Stimulated activated CD8-positive, alpha-beta memory T cell treated with anti-CD3 and anti-CD28 coated beads, Interleukin-12 subunit alpha, Interleukin-12 subunit beta, amount 100 ng/mL, for 24 hours (primary cell): ENCODE measurements at regions not wholly inside any gene's neighbourhood (a gene's known extent, or its start where the extent isn't known, plus 50 kb on each side); places are given as distances from the start of the nearest gene placed in this dataset.

Experiments used
- DNase-seq: peaks from one replicate; pipeline ENCODE4 v3.0.0-alpha.2; 2020; ENCODE audit errors: extremely low read depth

DNA sequence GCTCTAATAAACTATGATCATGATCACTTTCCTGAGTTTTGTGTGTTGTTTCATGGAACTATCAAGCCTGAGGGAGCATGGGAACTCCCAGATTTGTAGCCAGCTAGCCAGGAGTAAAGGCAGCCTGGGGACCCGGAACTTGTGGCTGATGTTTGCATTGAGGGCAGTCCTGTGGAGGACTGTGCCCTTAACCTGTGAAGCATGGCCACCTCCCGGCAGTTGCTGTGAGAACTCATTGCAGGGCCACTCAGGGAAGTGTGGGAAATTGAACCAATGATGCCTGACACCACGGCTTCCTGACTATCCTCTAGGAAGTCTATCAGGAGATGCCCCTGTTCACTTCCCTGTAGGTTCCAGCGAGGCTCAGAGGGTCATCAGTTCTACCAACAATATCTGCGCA lies 250.6 kb downstream of the DAD1 start:
- DNase-seq = no peak

DNA sequence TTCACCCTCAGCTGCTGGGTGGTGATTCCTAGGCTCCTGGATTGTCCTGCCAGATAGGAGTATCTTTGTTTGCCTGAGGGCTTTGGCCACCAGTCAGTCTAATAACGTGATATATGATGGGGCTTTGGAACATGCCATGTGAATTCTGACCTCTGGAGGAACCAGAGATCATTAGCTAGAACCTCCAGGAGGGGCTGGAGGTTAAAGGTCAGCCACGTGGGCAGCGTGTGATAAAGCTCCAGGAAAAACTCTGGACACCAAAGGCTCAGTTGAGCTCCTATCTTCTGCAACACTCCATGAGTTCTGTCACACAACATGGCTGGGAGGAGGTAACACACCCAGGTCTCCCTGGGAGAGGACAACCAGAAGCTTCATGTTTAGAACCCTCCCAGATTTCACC lies 251.1 kb downstream of the DAD1 start:
- no peak for DNase-seq

DNA sequence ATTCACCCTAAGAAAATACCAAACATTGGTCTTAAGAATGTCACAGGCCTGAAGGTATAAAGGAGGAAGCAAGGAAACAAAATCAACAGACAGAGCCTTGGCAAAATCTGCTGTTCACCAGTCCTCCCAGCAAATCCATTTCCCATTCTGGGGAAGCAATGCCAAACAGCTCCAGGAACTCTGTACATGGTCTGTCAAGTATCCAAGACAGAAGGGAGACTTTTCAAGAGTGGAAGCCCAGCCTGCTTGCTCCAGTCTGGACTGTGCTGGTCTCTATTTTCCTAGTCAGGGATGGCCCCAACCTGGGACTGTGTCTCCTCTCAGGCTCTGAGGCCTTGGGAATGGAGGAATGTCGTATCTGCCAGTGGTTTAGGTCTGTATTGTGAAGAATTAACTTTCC lies 251.5 kb downstream of the DAD1 start:
- no peak for DNase-seq

DNA sequence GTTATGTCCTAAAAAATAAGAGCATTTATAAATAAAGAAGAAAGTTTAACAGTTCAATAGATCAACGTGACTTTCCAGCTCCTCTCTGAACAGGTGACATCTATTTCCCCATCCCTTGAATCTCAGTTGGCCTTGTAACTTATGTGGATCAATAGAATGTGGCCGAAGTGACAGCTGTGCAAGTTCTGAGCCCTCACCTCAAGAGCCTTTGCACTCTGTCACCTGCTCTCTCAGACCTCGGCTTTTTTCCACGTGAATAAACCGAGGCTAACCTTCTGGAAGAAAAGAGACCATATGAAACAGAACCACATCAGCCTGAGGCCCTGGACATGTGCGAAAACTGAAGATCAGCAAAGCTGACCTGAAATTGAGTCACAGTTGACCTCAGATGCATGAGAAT lies 253.0 kb downstream of the DAD1 start:
- DNase-seq = no peak

DNA sequence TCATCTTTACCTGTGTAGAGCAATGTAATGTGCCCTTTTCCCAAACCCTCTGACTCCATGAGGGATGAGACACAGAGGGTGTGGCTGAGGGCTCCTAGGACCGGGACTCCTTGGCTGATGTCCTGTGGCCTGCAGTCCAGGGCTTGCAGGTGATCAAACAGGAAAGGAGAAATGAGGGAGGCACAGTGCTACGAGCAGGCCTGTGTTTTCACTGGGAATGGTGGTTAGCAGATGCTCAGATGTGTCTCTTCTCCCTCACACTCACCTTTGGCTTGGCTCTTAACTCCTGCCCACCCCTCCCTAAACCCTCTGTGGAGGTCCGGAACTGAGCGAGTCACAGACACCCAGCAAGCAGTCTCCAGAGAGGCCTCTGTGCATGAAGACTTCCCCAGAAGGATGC lies 254.4 kb downstream of the DAD1 start:
- no peak for DNase-seq

DNA sequence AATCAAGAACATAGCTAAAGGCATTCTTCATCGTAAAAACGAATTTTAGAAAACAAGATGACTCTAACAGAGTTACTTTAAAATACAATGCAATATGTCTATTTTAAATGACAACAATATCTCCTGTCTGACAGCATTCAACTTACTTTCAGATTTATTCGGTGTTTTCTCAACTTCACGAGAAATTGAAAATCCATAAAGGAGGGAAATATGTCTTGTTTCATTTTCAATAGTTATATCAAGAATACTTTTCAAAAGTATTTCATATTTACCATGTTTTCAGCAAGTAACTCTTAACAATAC lies 254.8 kb downstream of the DAD1 start:
- no peak for DNase-seq

DNA sequence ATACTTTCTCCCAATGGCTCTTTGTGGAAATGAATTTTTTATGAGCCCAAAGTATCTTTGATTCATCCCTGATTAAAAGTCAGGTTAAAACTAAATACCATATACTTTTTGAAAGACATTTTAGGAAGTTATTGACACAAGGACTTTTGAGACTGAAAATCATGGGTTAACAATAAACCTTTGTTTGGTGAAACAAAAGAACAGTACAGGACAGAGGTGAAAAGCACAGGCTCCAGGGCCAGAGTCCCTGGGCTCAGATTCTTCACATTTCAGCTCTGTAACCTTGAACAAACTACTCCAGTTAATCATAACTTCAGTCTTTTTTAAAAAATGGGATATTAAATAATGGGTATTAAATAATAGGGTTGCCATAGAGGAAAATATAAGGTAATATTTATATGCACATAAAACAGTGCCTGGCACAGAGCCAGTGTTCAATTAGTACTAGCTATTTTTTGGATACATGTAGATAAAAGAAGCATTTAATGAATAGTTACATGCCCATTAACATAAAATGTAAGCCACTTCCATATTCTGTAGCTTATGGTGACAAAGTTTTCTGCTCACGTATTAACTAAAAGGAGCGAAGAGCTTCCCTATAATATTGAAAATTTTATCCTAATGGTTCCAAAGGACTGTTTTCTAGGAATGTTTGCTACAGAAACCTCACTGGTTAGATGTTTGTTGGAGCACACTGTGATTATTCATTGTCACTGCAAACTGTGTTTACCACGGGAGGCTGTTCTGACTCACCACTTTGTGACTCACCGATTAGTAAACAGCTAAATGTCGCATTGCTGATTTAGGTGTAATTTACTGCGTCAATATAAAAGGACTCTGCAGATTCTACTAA lies 255.4 kb downstream of the DAD1 start:
- no peak for DNase-seq

DNA sequence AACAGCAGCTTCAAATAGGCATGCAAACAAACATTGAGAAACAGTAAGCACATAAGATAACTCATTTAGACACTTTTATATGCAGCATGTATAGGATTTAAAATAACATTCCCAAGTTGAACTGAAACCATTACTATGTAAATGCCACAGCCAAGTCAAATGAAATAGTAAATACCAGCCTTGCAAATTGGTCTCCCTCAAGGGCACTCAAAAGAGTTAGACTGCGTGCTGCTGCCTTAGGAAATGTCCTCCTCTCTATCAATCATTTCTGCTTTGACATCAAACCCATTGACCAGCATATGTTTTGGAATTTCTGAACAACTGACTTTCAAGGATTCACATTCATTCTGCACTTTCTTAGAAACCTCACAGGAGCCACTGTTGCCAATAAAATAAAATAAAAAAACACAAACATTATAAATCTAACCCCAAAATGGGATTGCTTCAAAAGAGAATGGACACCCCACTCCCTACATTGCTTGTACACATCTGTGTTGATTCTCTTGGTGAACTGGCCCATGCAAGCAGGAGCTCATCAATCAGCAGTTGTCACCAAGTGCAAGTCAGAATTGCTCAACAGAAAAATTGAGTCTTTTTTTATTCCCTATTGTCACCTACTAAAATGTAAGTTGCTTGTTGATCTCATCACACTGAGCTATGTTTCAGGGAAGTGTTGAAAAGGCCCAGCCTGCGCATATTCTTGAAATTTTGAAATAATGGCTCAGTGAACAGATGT lies 256.2 kb downstream of the DAD1 start:
- no peak for DNase-seq

DNA sequence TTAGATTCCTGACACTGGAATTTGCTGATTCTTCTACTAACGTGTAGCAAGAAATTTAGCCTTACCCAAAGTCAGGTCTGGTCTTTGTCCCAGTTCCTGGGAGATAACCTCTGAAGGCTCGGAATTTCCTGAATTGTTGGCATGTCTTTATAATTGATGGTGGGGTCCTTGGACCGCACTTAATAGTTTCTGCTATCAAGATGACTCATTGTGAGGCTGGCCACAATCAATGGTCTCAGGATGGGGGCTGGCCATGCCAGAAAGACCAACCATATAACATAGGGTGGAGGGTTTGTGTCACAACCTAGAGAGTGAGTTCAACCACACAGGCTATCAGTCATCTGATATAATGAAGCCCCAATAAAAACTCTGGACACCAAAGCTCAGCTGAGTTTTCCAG lies 259.7 kb downstream of the DAD1 start:
- DNase-seq = no peak

DNA sequence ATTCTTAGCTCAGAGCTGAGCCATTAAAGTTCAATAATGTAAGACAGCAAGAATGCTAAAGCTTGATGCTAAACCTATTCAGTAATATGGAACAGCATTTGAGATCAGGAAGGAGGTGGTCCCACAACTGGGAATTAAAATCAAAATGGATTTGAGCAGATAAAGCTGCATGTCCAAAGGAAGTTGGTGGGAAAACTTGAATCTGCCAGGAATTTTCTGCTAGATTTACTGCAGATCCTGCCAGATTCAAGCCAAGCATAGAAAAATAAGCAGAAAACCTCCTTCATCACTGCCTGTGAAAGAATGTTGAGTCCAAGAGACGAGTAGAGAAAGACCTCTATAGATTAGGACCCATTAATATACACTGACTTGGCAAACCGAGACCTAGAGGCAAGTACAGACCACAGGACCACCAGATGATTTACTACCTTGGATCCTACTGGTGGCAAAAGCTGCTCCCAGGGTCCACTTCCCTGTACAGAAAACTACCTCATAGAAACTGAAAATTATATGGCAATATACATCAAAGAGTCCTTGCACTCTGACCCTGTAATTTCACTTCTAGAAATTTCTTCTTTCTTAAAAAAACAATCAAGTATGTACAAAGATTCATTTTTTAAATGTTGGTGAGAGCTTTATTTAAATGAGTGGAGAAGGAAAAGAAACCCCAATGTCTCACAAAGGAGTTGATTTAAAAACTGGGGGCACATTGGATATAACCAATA lies 263.2 kb downstream of the DAD1 start:
- DNase-seq = no peak

DNA sequence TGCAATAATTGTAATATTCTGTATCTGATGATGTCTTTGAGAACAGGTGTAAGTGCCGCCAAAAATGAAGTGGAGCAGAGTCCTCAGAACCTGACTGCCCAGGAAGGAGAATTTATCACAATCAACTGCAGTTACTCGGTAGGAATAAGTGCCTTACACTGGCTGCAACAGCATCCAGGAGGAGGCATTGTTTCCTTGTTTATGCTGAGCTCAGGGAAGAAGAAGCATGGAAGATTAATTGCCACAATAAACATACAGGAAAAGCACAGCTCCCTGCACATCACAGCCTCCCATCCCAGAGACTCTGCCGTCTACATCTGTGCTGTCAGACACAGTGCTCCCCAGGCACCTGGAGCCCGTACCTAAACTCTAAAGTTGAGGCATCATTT lies 268.7 kb downstream of the DAD1 start:
- DNase-seq = no peak

DNA sequence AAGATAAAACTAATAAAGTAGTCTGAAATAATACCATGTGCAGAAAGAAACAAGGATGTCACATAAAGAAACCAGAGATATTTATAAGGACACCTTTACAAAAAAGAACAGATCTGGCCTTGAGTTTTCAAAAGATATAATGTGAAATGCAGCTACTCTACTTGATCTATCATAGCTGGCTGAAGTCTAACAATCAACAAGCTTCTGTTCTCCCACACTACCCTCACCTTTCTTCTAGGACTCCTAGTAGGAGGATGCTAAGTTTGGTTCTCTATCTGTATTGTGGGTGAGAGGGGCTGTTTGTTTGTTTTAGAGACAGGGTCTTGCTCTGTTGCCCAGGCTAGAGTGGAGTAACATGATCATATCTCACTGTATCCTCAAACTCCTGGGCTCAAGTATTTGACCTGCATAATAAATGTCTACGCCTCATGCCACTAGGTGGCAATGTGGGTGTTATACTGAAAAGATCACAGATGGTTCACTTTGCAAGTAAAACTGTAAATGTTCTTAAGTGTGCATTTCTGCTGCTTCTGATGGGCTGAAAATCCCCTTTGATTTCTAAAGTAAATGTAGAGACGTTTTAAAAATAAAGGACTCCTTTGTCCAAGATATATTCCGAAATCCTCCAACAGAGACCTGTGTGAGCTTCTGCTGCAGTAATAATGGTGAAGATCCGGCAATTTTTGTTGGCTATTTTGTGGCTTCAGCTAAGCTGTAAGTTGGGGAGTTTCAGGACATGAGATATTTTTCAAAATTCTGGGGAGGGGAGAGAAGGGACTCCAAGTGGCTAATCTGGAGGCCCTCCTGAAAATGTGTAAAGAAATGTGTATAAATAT lies 269.3 kb downstream of the DAD1 start:
- DNase-seq = no peak

DNA sequence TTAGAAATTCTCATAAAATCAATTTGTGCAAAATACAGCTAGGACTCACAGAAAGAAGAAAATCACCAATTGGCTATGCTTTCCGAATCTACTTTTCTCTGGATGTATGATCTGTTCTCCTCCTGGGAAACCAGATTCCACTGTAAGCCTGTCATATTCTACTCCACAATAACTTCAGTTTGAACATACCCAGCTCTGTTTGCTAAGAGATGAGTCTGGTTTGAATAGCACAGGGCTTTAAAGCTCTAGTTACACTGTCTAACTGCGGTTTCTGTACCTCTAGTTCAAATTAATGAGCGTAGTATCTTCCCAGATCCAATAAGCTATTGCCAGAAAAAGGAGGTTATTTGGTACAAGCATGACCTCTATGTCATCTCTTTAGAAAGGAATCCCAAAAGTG lies 270.1 kb downstream of the DAD1 start:
- DNase-seq = no peak

DNA sequence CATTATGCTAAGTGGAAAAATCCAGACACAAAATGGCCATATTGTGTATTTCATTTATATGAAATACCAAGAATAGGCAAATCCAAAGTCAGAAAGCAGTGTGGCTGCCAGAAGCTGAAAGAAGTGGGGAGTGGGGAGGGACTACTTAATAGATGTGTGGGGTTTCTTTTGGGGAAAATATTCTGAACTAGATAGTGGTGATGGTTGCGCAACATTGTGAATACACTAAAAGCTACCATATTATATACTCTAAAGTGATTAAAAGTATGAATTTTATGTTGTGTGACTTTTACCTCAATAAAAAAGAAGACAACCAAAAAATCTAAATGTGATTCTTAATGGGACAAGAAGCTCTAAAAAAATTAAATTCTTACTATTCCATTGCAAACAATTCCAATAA lies 272.6 kb downstream of the DAD1 start:
- DNase-seq = no peak

DNA sequence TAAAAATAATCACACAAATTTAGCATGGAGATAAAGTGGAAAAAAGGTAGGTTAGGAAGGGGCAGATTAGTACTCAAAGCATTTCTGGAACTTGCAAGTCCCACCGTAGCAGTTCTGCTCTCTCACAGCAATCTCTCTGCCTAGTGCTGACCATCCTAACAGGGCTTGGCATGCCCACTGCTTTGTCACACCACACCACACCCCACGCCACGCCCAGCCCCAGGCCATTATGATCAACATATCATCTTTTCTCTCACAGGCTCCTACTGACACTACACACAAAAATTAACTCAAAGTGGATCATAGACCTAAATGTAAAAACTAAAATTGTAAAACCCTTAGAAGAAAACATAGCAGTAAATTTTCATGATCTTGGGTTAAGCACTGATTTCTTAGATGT lies 273.7 kb downstream of the DAD1 start:
- DNase-seq = no peak

DNA sequence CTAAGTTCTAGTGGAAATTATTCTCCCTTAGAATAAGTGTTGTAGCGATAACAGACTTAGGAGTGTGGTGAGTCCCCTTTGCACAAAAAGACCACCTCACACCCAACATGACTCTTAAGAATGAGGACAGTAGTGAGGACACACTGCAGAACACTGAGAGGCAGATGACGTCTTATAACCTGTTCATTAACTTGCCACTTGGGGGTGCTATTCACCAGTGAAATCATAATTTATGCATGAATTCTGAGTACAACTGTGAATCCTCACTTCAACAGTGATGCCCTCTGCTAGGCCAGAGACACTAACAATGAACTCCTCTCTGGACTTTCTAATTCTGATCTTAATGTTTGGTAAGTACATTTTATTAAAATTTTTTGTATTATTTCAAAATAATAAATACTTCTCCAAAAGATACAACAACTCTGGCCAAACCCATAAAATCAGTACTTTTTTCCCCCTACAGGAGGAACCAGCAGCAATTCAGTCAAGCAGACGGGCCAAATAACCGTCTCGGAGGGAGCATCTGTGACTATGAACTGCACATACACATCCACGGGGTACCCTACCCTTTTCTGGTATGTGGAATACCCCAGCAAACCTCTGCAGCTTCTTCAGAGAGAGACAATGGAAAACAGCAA lies 274.7 kb downstream of the DAD1 start:
- no peak for DNase-seq

DNA sequence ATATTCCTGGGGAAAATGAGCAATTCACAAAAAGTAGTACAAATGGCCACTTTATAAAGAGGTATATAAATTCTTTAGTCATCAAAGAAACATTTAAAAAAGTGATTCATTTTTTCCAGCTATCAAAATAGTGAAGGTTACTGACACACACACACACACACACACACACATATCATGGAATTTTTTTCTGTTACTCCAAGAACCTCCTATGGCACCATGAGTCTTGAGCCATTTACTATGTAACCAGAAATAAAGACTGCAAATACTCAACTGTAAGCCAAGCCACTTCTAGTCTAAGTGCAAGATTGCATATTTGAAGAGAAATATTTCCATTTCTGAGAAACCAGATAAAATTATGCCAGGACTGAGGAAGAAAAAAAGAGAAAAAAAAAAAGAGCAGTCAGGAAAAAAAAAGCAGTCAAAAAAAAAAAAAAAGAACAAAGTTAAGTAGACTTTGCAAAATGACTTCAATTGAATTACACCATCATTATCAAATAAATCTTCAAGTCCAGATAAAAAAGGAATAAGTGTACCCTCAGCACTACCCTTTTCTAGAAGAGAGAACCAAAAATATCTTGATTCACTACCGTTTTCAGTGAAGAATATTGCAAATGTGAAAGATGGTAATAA lies 275.7 kb downstream of the DAD1 start:
- DNase-seq = no peak

DNA sequence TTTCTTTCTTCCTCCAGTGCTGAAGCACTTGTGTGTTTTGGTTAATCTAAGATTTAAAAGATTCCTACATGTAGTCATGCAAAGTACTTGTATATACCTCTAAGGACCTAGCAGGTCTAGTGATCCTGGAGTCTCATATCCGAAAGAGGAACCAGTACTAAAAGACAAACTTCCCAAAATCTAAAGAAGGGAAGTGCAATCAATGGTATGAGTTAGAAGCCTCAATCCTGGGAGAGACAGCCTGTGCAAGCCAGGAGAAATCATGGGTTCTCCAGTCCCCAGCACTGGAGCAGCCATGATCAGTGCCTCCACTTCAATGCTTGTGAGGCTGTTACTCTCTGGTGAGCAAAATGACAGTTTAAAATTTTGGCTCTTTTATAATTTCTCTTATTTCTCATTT lies 277.4 kb downstream of the DAD1 start:
- no peak for DNase-seq

DNA sequence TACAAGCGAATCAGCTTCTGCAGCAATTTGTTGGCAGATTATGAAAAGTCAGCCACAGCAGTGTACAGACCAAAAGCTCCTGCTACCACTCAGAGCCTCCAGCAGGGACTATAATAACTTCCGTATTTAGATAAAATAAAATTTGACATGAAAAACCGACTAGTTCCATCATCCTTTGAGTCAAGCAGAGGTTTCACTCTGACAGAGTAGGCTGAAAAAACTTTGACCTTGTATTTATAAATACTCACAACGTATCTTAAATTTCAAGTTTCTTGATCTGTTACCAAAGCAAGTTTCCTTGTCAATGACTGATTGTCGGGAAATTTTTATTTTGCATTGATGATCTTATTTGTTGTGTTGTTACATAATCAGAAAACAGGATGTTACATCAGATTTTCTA lies 283.4 kb downstream of the DAD1 start:
- no peak for DNase-seq

DNA sequence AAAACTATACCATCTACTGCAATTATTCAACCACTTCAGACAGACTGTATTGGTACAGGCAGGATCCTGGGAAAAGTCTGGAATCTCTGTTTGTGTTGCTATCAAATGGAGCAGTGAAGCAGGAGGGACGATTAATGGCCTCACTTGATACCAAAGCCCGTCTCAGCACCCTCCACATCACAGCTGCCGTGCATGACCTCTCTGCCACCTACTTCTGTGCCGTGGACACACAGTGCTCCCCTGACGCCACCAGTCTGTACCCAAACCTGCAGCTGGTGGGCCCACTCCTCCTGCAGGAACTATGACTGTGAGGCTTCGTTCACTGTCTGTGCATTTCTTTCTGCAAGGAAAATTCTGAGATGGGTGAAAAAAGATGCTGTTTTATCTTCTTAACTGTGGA lies 284.7 kb downstream of the DAD1 start:
- no peak for DNase-seq

DNA sequence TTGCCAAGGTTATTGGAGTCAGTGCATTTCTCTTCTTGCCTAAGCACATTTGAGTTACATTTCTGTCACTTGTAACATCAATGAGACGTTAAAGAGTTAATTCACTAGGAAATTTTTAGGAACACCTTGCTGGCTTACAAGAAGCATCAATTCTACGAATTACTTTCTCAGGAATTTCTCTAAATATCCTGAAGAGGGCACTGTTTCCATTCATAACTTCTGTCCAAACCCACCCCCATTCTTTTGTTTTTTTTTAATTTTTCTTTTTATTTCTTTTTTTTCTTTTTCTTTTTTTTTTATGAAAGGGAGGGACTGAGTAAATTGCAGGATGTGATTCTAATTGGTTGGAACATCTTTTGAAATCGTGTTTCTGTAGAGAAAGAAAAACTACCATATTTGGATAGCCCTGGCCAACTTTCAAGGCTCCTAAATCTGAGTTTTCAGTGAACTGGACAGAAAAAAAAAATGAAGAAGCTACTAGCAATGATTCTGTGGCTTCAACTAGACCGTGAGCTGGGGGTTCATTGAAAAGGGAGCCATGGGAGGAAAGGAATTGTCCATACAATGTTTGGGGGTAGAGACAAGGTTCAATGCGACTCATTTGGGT lies 285.3 kb downstream of the DAD1 start:
- DNase-seq = no peak
